ENCODE measurements at regions not wholly inside any gene's neighbourhood (a gene's known extent, or its start where the extent isn't known, plus 50 kb on each side); places are given as distances from the start of the nearest gene placed in this dataset.

DNA sequence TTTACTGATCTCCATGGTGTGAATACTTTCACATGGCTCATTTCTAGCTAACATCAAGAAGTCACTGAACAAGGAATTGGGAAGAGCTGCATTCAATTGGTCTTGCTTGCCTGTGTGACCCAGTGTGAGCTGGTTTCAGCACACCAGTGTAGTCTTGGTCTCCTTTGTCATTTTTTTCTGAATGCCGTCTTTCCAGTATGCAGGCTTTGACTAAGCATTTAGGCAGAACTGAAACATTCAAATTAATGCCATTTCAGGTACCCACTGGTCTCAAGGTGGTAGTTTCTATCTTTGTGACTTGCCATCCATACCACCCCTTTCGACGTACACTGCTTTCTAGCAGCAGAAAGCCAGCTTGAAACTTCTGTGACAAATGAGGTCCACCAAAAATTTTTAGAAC lies 550.5 kb upstream of the BOD1L1 start (continued):
- TF ChIP-seq, protein P1, sequence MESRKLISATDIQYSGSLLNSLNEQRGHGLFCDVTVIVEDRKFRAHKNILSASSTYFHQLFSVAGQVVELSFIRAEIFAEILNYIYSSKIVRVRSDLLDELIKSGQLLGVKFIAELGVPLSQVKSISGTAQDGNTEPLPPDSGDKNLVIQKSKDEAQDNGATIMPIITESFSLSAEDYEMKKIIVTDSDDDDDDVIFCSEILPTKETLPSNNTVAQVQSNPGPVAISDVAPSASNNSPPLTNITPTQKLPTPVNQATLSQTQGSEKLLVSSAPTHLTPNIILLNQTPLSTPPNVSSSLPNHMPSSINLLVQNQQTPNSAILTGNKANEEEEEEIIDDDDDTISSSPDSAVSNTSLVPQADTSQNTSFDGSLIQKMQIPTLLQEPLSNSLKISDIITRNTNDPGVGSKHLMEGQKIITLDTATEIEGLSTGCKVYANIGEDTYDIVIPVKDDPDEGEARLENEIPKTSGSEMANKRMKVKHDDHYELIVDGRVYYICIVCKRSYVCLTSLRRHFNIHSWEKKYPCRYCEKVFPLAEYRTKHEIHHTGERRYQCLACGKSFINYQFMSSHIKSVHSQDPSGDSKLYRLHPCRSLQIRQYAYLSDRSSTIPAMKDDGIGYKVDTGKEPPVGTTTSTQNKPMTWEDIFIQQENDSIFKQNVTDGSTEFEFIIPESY (IDR thresholded peaks at IDR 0.05; ENCODE audit: borderline replicate concordance, low read depth) = no peak
- no peak for TF ChIP-seq MXI1 (IDR thresholded peaks at IDR 0.05; ENCODE audit: low read depth, low read length)
- TF ChIP-seq CHD2 (IDR thresholded peaks at IDR 0.05; ENCODE audit: low read length, partially characterized antibody) = no peak
- TF ChIP-seq SIN3A (IDR thresholded peaks at IDR 0.05; ENCODE audit: borderline replicate concordance, low read depth, low read length) = no peak

- H3K4me1 ChIP-seq (ENCODE audit: control insufficient read depth in 1 of 2, insufficient read depth in 2 of 2, low read depth in 1 of 2, low read length in 1 of 2) = peaks cover 0 to 14% of the 10 kb centered on the region in 2 experiments; a peak in 2 of 4 replicates
- ChIA-PET POLR2A (no interaction called here), CTCF (no interaction called here)
- H3K27ac ChIP-seq (ENCODE audit: low read depth in 2 of 2, low read length in 1 of 2) = peak overlapping the region in 1 of 2 experiments; percentile 20; a peak in 1 of 4 replicates
- no peaks in the 10 kb centered on the region for H3K9me2 ChIP-seq
- no peak for DNase-seq
- no peaks in the 10 kb centered on the region for H3K9me3 ChIP-seq
- H3K27me3 ChIP-seq (ENCODE audit: insufficient read depth) = no peaks in the 10 kb centered on the region
- H3K36me3 ChIP-seq (replicated peaks in 1 of 2; ENCODE audit: control insufficient read depth in 1 of 2, insufficient read depth in 2 of 2, low read length in 1 of 2) = no peaks in the 10 kb centered on the region
- H4K20me1 ChIP-seq (ENCODE audit: insufficient read depth) = no peaks in the 10 kb centered on the region
- no peaks in the 10 kb centered on the region for H3F3A ChIP-seq (replicated peaks; ENCODE audit: insufficient read depth)
- H2AFZ ChIP-seq (ENCODE audit: low read depth) = peak overlapping the region; percentile 70
- H3K4me2 ChIP-seq = no peak overlapping the region
- TF ChIP-seq ELF1 (IDR thresholded peaks at IDR 0.05) = peak; percentile 46; the same call in 1 of the 2 replicates
- no peak for TF ChIP-seq MEF2A (IDR thresholded peaks at IDR 0.05; ENCODE audit: borderline replicate concordance, low read depth)
- TF ChIP-seq, protein P2, sequence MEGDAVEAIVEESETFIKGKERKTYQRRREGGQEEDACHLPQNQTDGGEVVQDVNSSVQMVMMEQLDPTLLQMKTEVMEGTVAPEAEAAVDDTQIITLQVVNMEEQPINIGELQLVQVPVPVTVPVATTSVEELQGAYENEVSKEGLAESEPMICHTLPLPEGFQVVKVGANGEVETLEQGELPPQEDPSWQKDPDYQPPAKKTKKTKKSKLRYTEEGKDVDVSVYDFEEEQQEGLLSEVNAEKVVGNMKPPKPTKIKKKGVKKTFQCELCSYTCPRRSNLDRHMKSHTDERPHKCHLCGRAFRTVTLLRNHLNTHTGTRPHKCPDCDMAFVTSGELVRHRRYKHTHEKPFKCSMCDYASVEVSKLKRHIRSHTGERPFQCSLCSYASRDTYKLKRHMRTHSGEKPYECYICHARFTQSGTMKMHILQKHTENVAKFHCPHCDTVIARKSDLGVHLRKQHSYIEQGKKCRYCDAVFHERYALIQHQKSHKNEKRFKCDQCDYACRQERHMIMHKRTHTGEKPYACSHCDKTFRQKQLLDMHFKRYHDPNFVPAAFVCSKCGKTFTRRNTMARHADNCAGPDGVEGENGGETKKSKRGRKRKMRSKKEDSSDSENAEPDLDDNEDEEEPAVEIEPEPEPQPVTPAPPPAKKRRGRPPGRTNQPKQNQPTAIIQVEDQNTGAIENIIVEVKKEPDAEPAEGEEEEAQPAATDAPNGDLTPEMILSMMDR (IDR thresholded peaks at IDR 0.05) = no peak
- 0 out of 2 replicates have a peak, but pooled peaks have one; percentile 10 for TF ChIP-seq TCF12 (IDR thresholded peaks at IDR 0.05)
- TF ChIP-seq, protein P1 (IDR thresholded peaks at IDR 0.05; ENCODE audit: borderline replicate concordance, low read depth) = no peak
- TF ChIP-seq USF1 (IDR thresholded peaks at IDR 0.05; ENCODE audit: borderline replicate concordance, low read depth) = no peak
- no peak for TF ChIP-seq EZH2phosphoT487 (IDR thresholded peaks at IDR 0.05; ENCODE audit: borderline replicate concordance, low read depth)
- TF ChIP-seq GABPA (IDR thresholded peaks at IDR 0.05; ENCODE audit: low read depth) = no peak
- TF ChIP-seq RXRA (IDR thresholded peaks at IDR 0.05; ENCODE audit: borderline replicate concordance, low read depth) = no peak
- no peak for TF ChIP-seq TEAD4 (IDR thresholded peaks at IDR 0.05; ENCODE audit: borderline replicate concordance, insufficient read depth)
- no peak for TF ChIP-seq POLR2AphosphoS5 (IDR thresholded peaks at IDR 0.05; ENCODE audit: low read depth, low read length)
- peak; percentile 15; the same call in 1 of the 2 replicates for TF ChIP-seq JUND (IDR thresholded peaks at IDR 0.05)
- TF ChIP-seq FOSL2 (IDR thresholded peaks at IDR 0.05; ENCODE audit: borderline replicate concordance, low read depth) = peak; percentile 30
- H3K9ac ChIP-seq = no peak overlapping the region
- no peak overlapping the region for H3K4me3 ChIP-seq (ENCODE audit: low read depth in 2 of 2, low read length in 1 of 2)
- no peaks in the 10 kb centered on the region for H3K79me2 ChIP-seq (ENCODE audit: insufficient read depth)
- 15% methylated on average over 1 of the region's 1 CpG for WGBS (ENCODE audit: low lambda C conversion rate)
These were observed 550.9 kb upstream of the BOD1L1 start for GRCh38 chr4:14178421-14178820.

Measured in SK-N-SH (cell line).